ENCODE measurements at regions not wholly inside any gene's neighbourhood (a gene's known extent, or its start where the extent isn't known, plus 50 kb on each side); places are given as distances from the start of the nearest gene placed in this dataset.

DNA sequence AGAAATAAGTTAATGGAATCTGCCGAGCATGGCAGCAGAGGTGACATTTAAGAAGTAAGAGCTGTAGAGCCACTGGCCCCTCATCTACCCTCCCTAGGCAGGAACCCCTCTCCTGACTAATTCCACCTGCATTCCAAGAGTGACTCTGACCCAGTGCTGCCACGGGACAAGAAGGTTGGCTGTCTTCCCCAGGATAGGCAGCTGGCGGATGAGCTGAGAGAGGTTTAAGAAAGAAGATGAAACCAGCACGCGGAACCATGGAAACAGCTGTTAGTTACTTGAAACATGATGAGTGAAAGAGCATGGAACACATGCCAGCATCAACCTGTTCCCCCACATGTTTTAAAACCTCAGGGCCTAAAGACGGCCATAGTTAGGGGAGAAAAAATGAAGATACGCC lies 74.1 kb downstream of the RND3 start:
- TF ChIP-seq, protein P1, sequence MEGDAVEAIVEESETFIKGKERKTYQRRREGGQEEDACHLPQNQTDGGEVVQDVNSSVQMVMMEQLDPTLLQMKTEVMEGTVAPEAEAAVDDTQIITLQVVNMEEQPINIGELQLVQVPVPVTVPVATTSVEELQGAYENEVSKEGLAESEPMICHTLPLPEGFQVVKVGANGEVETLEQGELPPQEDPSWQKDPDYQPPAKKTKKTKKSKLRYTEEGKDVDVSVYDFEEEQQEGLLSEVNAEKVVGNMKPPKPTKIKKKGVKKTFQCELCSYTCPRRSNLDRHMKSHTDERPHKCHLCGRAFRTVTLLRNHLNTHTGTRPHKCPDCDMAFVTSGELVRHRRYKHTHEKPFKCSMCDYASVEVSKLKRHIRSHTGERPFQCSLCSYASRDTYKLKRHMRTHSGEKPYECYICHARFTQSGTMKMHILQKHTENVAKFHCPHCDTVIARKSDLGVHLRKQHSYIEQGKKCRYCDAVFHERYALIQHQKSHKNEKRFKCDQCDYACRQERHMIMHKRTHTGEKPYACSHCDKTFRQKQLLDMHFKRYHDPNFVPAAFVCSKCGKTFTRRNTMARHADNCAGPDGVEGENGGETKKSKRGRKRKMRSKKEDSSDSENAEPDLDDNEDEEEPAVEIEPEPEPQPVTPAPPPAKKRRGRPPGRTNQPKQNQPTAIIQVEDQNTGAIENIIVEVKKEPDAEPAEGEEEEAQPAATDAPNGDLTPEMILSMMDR (IDR thresholded peaks at IDR 0.05), result no peak
- no peak for TF ChIP-seq POLR2A (IDR thresholded peaks at IDR 0.05)
